GM18498 (cell line): ENCODE measurements at regions not wholly inside any gene's neighbourhood (a gene's known extent, or its start where the extent isn't known, plus 50 kb on each side); places are given as distances from the start of the nearest gene placed in this dataset.
A peak's percentile ranks its signal among the peaks of the same experiment; 100 is the strongest.
"Not testable (repeated sequence)": the region's sequence is repeated elsewhere in the genome, so short reads cannot be mapped to it uniquely, and the experiment has no call there.

ENCODE experiments used
- ATAC-seq: cut with Tn5 transposase; IDR thresholded peaks from one replicate; pipeline ENCODE4 v1.9.1; 2021; ENCODE audit warnings: mild to moderate bottlenecking, moderate library complexity; ENCODE audit not compliant: unreplicated experiment

DNA sequence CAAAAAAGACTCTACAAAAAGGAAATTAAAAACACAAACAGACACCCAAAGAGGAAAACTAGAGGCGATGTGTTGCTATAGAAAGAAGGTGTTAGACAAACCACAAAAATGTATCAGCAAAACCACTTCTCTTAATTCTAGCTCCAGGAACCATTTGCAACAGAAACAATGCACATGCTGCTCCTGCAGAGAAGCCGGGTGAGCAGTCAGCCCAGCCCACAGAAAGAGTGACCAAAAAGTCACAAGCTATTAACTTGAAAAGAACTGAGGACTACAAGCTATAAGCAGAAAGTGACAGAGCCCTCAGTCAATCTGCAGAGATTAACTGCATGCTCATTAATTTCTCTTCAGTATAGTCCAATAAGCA, 96.2 kb upstream of the KLHL13 start:
- peak; percentile 85 for ATAC-seq

DNA sequence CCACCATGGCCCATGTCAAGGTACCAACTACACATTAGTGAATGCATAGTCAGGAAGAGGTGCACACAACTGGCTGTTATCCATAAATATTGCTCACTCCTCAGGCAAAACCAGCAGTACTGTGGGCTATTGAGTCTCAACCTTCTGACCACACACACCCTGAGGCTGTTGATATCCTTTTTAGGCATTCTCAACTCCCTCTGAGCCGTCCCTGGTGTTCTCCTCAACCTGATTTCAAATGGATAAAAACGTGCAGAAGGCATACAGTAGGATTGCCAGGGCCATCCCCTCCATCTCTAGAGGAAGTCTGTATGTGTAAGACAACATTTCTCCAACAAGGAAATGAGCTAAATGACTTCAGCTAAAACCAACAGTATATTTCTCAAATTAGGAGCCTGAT, 98.7 kb upstream of the KLHL13 start:
- no peak for ATAC-seq

DNA sequence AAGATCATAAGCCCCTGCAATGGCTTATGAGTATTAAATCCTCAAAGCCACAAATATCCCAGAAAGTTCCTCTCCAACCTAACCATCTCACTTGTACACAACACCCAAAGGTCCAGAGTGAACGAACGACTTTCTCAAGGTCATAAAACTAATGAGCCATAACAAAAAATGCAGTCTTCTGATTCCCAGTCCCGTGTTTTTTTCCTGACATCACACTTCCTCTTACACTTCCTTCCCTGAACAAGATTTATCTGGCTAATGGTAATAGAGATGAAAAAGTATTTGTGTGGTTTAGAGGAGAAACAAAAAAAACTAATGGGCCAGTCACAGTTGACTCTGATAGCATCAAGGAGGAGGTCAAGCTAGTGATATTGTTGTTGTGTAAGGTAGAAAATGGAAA, 99.5 kb upstream of the KLHL13 start:
- ATAC-seq = no peak

DNA sequence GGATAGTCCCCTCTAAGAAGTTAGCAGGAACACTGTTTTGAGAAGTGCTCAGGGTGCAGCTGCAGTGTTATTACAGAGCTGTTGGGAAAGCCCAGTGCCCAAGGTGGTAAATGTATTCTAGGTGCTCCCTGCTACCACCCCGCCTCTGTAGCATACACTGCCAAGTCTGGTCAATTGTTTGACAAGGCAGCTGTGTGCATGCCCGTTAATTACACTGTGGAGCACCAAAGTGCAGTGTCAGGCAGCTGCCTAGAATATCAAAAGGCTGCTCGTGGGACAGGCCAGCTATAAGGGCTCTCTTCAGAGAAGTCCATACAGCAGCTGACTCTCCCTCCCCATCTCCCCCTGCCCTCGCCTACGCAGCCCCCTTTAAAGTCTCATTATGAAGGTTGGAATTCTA, 99.9 kb upstream of the KLHL13 start:
- no peak for ATAC-seq

DNA sequence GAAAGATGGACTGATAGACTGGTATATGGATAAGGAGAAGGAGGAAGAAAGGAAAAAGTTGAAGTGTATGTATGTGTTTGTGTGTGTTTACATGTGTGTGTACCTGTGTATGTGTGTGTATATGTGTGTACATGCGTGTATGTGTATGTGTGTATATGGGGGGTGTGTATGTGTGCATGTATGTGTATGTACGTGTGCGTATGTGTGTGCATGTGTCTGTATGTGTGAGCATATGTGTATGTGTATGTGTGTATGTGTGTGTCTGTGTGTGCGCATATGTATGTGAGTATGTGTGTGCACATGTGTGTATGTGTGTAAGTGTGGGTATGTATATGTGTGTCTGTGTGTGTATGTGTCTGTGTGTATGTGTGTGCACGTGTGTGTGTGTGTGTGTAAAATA, 101.5 kb upstream of the KLHL13 start:
- no peak for ATAC-seq

DNA sequence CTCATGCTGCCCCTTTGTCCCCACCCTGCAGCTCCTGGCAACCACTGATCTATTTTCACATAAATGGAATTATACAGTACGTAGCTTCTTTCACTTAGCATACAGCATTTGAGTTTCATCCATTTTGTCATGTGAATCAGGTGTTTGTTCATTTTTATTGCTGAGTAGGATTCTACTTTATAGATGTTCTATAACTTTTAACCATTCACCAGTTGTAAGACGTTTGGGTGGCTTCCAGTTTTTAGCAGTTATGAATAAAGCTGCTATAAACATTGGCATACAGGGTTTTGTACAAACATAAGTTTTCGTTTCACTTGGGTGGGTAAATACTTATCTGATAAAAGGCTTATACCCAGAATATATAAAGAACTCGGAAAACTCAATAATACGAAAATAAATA, 102.3 kb upstream of the KLHL13 start:
- no peak for ATAC-seq

DNA sequence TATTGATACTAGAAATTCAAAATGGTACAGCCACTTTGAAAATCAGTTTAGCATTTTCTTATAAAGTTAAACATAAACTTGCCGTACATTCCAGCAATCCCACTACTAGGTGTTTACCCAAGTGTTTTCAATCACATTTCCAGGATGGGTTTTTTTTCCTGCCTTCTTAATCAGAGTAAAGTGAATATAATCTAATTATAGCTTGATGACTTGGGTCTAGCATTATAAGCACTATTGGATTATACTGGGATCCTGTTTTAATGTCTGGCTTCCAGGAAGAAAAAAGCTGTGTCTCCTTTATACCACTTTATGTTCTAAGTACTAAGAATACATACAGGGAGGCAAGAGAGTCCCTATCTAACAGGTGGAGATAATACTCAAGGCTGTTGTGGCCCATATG, 103.3 kb upstream of the KLHL13 start:
- no peak for ATAC-seq

DNA sequence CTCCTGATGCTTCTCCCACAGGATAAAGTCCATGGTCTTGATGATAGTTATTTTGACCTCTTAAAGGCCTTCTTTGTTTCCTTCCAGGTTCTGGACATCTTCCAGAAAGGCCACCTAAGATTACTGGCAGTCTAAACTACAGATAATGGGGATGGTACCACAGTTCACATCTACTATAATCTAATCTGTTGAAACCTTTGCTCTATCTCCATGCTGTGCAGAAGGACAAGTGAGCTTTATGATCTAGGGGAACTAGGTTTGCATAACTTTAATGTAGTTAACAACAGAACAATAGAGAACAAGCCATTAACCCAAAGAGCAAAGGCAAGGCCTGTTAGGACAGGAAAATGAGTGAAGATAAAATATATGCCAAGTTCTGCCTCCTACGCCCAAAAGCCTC, 103.9 kb upstream of the KLHL13 start:
- ATAC-seq = no peak

DNA sequence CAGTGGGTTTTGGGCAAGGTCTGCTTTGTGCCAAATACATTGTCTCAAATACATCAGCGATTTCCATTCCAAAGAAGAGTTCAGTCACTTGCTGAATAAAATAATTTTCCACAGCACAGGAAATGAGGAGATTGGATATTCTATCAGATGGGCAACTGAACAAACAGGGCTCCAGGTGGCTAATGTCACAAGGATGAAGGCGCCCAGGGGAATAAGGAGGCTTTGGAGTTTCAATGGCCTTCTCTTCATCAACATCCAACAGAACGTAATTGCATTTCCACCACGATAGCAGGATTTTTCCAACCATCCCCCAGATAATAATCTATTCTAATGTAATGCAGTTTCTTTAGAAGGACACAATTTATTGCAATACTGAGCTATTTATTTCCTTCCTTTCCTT, 104.7 kb upstream of the KLHL13 start:
- ATAC-seq = no peak

DNA sequence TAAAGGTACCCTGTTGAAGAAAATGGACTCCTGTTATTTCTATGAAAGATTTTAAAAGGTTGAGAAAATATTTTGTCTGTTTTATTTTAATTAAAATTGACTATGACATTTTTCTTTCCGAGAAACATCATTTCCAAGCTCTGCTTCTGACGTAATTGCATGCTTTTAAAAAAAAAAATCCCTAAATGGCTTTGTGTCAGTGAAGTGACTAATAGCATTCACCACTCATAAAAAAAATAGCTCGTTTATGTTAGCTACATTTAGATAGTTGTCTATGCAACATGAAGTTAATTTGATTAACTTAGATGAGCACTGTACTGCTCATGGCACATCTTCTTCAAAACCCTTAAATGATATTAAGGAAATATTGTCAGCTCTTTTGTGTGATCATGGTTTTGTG, 105.1 kb upstream of the KLHL13 start:
- no peak for ATAC-seq

DNA sequence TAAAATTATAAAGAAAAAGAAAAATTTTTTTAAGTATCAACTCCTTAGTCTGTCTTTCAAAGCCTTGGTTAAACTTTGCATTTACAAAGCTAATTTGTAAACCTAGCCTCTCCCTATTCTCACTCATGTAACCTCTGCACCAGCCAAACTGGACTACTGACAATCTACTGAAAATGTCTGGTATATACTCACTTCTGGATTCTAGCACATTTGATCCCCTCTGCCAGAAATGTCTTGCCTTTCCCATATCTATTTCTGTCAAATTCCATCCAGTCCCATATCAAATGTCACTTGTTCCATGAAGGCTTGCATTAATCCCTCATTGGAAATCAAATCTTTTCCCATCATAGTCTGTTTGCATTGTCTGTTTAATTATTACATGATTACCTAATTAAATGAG, 105.8 kb upstream of the KLHL13 start:
- ATAC-seq = no peak

DNA sequence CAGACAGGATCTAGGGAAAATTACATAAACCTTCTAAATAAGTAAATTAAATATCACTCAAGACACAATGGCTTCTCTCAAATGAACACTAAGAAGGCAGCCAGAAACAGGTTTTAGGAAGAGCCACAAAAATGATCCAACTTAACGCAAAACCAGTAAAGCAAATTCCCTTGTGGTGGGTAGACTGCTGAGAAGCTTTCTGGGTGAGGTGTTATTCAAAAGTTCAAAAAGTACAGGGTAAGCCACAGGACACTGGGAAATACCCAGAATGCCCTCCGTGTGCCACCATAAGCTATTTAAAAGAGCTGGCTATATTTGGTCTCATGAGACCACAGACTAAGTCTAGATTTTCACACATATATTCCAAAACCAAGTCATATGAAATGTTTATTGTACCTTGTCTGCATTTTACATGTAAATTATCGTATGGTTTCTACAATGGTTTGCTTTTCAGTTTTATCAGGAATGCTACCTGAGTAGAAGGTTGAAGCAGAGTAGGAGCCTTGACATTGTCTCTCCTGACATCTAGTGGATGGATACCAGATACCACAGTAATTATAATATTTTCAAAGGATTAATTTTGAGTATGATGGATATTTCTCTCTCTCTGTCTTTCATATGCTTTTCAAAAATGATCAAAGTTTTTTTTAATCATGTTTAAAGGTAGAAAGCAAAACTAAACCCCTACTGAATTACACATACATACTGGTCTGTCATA, 109.3 kb upstream of the KLHL13 start:
- ATAC-seq = peak; percentile 82

DNA sequence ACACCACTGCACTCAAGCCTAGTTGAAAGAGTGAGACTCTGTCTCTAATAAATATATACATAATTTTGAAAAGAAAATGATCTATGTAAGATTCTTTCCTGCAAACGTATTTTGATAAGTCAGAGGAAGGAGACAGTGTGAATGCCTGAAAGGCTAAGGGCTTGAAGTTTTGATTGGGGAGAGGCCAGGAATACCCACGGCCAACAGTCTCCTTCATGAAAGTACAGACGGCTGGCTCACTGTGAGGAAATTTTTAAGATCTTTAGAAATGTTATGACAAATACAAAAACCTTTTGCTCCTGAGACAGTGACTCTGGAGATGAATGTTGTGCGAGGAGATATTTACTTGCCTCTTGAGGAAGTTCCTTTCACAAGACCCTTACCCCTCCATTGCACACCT, 111.4 kb upstream of the KLHL13 start:
- no peak for ATAC-seq

DNA sequence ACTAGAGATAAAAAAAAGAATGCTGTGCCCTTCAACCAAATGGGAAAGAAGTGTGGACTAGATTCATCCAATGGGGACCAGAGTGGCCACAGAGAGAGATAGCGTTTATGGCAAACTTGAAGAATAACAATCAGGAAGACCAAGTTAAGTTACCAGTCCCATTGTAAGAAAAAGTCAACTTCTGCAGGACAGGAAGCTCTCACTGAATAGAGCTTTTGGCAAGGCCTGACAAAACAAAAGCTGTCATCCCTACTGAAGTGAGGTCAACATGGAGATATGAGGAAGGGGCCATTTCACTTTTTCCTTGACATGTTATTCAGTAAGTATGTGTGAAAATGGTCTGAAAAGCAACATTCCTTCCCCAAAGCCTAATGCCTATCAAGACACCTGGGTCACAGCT, 111.8 kb upstream of the KLHL13 start:
- no peak for ATAC-seq

DNA sequence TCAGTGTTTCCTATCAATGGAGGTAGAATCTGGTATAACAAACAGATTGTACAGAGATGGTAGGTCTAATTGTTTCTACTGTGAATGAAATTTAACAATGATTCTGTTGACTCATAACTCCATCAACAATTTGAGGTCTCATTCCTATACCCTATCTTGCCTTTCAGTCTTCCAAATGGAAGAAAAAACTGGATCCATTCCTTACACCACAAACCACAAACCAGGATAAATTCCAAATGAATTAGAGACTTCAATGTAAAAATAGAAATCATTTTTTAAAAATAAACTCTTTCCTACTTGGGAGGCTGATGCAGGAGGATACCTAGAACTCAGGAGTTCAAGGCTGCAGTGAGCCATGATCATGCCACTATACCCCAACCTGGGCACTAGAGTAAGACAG, 114.4 kb upstream of the WDR44 start:
- no peak for ATAC-seq

DNA sequence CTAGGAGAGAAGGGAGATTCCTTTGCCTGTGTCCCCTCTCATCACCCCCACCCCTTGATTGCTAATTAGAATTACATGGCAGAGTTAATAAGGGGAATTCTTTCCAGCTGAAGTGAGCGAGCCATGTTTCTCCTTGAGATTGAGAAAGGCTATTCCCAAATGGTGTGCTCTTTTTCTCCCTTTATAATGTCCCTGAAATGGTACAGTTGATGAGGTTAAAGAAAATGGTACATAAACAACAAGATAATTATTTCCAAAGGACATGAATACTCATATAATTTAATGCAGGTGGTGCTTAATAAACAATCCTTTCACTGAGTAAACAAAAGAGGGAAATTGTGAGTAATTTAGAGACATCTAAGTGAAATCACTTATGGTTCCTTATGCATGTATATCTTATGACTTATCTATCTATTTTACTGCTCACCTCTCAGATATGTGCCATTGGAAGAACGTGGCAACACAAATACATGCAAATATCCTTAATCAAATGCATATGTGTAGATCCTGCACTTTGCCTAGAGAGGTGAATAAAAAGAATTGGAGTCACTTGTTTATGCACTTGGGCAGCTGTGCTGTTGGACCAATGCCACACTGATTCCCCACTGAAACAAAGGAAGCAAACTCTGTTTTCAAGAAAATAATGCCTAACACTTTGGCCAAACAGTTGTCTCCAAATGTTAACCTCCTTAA, 106.6 kb upstream of the WDR44 start:
- no peak for ATAC-seq

DNA sequence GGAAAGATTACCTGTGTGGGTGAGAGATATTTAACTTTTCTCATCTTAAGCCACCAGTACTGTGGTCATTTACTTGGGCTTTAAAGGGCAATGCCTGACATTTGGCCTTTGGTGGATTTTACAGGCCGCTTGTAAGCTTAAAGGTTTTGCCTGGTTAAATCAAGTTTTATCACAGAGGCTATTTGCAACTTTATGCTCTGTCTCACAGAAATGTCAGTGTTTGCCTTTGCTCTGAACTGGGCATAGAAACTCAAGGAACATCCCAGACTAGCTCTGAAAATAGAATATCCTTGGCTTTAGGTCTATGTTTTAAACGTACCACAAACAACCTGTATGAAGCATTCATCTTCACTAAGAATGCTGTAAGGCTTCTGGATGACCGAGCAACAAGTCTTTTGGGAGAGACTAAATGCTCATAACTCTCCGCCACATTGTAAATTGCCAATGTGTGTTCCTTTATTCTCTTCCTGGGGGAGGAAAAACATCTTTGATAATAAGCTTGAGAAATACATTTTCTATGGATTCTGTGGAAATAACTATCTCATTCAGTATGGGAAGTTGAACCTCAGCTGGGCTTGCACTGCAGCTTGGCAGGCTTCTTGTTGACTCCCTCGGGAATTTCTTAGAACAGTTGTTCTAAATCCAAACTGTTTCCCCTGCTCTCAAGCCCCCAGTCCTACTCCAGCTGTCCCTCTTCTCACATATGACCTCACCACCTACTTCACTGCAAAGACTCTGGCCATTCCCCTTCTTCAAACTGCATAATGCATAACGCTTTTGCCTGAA, 105.8 kb upstream of the WDR44 start:
- ATAC-seq = no peak

DNA sequence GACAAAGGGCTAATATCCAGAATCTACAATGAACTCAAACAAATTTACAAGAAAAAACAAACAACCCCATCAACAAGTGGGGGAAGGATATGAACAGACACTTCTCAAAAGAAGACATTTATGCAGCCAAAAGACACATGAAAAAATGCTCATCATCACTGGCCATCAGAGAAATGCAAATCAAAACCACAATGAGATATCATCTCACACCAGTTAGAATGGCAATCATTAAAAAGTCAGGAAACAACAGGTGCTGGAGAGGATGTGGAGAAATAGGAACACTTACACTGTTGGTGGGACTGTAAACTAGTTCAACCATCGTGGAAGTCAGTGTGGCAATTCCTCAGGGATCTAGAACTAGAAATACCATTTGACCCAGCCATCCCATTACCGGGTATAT, 98.9 kb upstream of the WDR44 start:
- ATAC-seq = not testable (repeated sequence)

DNA sequence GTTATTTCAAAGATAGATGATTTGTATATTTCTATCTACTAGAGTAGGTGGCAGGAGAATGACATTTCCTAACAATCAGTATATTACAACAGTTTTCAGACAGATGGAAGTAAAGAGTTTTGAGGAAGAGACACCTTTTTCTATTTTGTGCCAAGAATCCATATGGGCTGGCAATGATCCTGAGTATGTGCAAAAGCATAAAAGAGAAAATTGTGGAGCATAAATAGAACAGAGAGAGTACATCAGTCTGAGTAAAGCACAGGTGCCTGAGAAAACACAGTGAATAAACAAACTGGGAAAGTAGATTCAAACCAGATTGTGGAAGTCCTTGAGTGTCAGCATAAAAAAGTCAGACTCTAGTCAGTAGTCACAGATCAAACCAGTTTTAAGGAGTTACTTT, 96.8 kb upstream of the WDR44 start:
- ATAC-seq = no peak

DNA sequence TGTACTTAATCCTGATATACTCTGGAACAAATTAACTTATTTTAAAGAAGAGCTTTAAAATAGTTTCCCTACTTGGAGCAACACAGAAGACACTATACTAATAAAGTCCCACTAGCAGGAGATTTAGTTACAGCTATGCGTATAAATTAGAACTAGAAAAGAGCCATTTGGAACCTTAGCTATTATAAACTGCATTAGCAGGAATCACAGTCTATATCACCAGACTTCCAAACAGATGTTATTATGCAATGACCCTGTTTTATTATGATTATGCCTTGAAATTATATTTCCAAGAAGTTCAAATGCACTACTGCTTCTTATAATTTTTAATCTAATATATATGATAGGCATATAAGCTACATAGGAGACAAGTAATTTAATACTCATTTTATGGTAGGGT, 95.5 kb upstream of the WDR44 start:
- ATAC-seq = no peak

DNA sequence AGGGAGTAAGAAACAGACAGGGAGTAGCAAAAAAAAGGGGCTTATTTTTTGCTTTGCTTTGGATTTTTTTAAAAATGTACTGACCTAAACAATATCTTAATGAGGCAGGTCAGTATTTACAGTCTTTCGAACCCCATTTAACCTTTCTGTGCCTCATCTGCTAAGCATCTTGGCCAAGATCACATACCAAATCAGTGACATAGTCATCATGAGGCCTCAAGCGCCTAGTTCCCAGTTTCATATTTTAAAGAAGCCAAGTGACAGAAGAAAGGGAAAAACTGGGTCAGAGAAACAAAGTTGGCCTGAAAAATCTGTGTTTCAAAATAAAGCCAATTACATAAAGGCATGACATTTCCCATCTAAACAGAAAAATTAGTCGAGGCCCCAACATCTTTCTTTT, 94.6 kb upstream of the WDR44 start:
- no peak for ATAC-seq

DNA sequence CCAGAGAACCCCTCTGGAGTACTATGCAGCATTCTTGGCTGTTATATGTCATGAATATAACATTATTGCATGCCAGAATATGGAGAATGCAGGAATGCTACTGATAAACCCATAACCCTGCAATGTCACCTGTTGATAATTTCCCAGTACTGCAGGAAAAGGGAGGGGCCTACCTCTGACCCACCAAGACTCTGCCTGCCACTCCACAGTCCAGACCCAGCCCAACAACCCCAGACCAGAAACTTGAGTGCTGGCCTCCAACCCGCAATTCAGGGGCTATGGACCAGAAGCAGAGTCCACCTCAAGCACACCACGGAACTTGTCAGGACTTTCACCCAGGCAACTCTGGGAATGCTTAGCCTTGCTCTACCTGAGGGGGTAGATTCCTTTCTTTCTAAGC, 92.9 kb upstream of the WDR44 start:
- ATAC-seq = no peak
